HEK293 (cell line): ENCODE measurements at regions not wholly inside any gene's neighbourhood (a gene's known extent, or its start where the extent isn't known, plus 50 kb on each side); places are given as distances from the start of the nearest gene placed in this dataset.

Experiments
- CTCF ChIP-seq: fragments of 450-650 bp; formaldehyde crosslinking; IDR thresholded peaks from 2 replicates; pipeline ENCODE4 v1.5.1; 2016; ENCODE audit warnings: missing biosample characterization, missing genetic modification characterization
- ZNF292 ChIP-seq: fragments of 450-650 bp; formaldehyde crosslinking; IDR thresholded peaks from 2 replicates; pipeline ENCODE4 v1.5.1; 2016; ENCODE audit warnings: low read depth, missing biosample characterization, missing genetic modification characterization, borderline replicate concordance
- ZNF324 ChIP-seq: fragments of 450-650 bp; formaldehyde crosslinking; IDR thresholded peaks from 2 replicates; pipeline ENCODE4 v1.5.1; 2016; ENCODE audit warnings: missing biosample characterization, missing genetic modification characterization
- ZNF426 ChIP-seq: fragments of 450-650 bp; formaldehyde crosslinking; IDR thresholded peaks from 2 replicates; pipeline ENCODE4 v1.5.1; 2017; ENCODE audit warnings: missing biosample characterization, missing genetic modification characterization, mild to moderate bottlenecking, inconsistent platforms, moderate library complexity
- ZNF449 ChIP-seq: fragments of 450-650 bp; formaldehyde crosslinking; IDR thresholded peaks from 2 replicates; pipeline ENCODE4 v1.5.1; 2017; ENCODE audit warnings: missing biosample characterization, mild to moderate bottlenecking, missing genetic modification characterization, moderate library complexity
- ZNF639 ChIP-seq: fragments of 450-650 bp; formaldehyde crosslinking; IDR thresholded peaks from 2 replicates; pipeline ENCODE4 v1.5.1; 2016; ENCODE audit warnings: missing biosample characterization, missing genetic modification characterization
- ZNF645 ChIP-seq: fragments of 450-650 bp; formaldehyde crosslinking; IDR thresholded peaks from 2 replicates; pipeline ENCODE4; 2016; ENCODE audit warnings: missing biosample characterization, missing genetic modification characterization
- TF ChIP-seq, protein P1 (sequence below): fragments of 450-650 bp; formaldehyde crosslinking; IDR thresholded peaks from 2 replicates; pipeline ENCODE4 v1.5.1; 2016; ENCODE audit warnings: missing biosample characterization, missing genetic modification characterization, low read depth
- TF ChIP-seq, protein P2 (sequence below): fragments of 450-650 bp; formaldehyde crosslinking; IDR thresholded peaks from 2 replicates; pipeline ENCODE4 v1.5.1; 2016; ENCODE audit warnings: missing biosample characterization, missing genetic modification characterization

GRCh38 chr5:156128026-156128425 lies 198.9 kb upstream of the SGCD start:
- TF ChIP-seq CTCF (tag by site-specific recombination) (no peak), ZNF639 (tag by site-specific recombination) (no peak), ZNF324 (tag by site-specific recombination) (no peak), ZNF449 (tag by site-specific recombination) (no peak), ZNF426 (tag by site-specific recombination) (no peak), ZNF645 (no peak), ZNF292 (no peak)
- TF ChIP-seq, protein P1, sequence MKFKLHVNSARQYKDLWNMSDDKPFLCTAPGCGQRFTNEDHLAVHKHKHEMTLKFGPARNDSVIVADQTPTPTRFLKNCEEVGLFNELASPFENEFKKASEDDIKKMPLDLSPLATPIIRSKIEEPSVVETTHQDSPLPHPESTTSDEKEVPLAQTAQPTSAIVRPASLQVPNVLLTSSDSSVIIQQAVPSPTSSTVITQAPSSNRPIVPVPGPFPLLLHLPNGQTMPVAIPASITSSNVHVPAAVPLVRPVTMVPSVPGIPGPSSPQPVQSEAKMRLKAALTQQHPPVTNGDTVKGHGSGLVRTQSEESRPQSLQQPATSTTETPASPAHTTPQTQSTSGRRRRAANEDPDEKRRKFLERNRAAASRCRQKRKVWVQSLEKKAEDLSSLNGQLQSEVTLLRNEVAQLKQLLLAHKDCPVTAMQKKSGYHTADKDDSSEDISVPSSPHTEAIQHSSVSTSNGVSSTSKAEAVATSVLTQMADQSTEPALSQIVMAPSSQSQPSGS (tag by site-specific recombination), result no peak
- TF ChIP-seq, protein P2, sequence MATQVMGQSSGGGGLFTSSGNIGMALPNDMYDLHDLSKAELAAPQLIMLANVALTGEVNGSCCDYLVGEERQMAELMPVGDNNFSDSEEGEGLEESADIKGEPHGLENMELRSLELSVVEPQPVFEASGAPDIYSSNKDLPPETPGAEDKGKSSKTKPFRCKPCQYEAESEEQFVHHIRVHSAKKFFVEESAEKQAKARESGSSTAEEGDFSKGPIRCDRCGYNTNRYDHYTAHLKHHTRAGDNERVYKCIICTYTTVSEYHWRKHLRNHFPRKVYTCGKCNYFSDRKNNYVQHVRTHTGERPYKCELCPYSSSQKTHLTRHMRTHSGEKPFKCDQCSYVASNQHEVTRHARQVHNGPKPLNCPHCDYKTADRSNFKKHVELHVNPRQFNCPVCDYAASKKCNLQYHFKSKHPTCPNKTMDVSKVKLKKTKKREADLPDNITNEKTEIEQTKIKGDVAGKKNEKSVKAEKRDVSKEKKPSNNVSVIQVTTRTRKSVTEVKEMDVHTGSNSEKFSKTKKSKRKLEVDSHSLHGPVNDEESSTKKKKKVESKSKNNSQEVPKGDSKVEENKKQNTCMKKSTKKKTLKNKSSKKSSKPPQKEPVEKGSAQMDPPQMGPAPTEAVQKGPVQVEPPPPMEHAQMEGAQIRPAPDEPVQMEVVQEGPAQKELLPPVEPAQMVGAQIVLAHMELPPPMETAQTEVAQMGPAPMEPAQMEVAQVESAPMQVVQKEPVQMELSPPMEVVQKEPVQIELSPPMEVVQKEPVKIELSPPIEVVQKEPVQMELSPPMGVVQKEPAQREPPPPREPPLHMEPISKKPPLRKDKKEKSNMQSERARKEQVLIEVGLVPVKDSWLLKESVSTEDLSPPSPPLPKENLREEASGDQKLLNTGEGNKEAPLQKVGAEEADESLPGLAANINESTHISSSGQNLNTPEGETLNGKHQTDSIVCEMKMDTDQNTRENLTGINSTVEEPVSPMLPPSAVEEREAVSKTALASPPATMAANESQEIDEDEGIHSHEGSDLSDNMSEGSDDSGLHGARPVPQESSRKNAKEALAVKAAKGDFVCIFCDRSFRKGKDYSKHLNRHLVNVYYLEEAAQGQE (tag by site-specific recombination), result no peak
